DMS 273 treated with DMSO at 0.1 percent for 48 hours (cell line): ENCODE measurements at regions not wholly inside any gene's neighbourhood (a gene's known extent, or its start where the extent isn't known, plus 50 kb on each side); places are given as distances from the start of the nearest gene placed in this dataset.
A peak's percentile ranks its signal among the peaks of the same experiment; 100 is the strongest.

Source experiments
- DNase-seq: peaks from one replicate; lab custom pipeline; 2025; lab: John Stamatoyannopoulos, UW

DNA sequence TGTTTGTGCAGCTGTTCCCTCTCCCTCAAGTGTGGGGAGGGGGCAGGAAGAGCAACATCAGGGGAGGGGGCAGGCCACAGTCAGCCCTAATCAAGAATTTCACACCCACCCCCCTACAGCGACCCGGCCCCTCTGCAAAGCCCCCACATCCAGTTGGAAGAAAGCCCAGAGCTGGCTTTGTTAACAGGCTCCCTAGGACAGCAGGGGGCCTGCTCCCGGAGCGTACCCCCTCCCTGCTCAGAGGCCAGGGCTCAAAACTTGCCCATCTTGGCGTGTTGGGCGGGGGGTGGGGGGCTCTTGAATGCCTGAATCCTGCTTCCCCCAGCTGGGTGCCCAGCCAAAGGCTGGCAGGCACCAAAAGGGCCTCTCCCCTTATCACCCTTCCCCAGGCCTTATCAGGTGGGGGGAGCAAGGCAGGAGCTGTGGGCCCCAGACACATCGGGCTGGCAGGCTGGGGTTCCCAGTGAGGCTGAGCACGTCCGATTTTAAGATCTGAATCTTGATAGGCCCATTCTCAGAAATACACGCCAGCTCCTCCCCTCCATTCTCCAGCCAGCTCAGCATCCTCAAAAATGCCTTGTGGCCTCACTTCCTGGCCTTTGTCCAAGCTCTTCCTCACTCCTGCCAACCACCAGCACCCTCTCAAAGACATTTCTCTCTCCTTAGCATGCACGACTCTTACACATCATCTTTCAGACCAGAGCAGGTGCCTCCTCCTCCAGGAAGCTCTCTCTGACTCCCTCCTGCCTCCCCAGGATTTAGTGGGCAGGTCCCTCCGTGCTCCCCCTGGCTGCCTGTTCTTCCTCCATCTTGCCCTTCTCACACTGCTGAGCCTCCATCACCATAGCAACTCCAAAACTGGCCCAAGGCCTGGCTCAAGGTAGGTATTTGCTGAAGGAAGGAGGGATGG lies 384.8 kb downstream of the MN1 start:
- no peak for DNase-seq

DNA sequence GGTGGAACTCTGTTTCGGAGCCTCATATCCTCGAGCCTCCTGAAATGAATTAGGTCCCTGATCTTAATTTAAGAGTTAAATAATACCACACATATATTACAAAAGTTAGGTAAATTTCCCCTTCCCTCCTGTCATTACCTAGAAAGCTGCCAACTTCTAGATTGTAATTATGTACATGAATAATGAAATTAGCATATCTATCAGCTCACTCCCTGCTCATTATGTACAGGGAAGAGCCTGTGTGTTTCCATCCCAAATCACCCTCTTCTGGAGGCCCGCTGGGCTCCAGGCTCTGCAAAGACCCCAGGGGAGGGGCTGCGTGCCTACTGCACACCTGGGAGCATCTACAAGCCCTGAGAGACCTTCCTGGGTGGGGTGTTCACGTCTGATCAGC lies 384.1 kb downstream of the MN1 start:
- DNase-seq: no peak

DNA sequence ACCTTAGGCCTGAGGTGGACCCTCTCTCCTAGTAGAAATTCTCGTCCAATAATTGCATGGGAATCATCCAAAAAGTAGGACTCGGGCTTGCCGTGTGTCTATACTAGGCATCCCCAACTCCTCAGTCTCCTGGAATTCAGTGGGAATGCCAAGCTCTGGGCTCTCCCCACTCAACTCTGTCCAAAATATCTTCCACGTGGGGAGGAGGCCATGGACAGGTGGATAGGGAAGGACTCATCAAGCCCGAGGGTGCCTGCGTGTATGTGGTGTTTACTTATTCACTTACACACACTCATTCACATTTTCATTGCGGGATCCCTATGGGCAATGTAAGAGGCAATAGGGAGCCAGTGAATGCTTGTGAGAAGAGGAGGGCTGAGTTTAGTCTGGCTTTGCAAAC lies 383.3 kb downstream of the MN1 start:
- no peak for DNase-seq

DNA sequence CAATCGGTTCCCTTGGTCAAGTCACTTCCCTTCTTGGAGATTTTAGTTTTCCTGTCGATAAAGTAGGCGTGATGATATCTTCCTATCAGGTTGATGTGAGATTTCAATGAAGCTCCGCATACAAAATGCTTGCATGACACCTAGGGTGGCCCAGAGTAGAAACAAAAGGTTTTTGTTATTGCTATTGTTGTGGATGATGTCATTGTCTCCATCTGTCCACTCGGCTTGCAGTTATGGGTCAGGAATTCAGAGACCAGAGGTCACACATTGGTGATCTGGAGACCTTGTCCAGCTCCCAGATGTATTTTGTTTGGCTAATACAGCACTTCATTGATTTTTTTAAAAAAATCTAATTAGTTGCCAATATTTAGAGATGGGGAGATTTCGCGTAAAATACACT lies 382.1 kb downstream of the MN1 start:
- DNase-seq: no peak

DNA sequence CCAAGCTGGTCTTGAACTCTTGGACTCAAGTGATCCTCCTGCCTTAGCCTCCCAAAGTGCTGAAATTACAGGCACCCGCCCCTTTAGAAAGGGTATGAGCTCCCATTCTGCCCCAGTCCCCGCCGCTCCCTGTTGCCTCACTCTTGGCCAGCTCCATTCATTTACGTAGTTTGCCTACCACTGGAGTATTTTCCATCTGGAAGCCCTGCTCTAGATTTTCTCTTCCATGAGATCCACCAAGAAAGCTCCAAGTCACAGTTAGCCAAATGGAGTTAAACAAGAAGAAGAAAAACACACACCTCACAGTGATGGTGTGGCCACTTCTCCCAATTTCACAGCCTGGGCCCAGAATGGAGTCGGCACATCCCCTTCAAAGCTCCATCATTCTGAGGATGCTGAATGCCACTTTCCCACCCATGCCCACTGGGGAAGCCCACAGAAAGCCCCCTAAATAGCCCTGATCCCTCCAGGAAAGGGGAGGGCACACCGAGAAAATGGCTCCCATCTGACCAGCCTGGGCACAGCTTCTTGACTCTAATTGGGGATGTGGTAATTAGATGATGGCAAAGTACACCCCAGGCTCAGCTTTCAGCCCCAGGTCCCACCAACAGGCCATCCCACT lies 381.2 kb downstream of the MN1 start:
- no peak for DNase-seq

DNA sequence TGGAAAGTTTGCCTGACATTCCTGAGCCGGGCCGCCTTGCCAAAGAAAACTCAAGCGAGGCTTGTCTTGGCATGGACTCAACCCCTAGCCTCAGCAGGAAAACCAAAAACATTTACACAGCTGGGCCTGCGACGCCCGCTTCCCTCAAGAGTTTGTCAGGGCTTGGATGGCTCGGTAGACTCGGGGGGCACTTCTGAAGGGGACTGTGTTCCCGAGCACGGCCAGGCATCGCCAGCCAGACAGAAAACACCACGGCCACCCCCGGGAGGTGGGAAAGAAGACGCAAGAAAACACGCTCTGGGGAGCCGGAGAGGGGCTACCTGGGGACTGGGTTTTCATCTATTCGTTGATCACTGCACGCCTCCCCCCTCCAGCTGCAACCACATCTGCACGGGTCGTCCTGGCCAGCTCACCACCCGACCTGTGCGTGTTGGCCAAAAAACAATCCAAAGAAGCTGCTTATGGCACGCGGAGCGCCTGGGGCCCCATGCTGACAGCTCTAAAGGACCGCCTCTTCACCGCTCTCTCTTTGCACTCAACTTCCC lies 380.7 kb downstream of the MN1 start:
- no peak for DNase-seq

DNA sequence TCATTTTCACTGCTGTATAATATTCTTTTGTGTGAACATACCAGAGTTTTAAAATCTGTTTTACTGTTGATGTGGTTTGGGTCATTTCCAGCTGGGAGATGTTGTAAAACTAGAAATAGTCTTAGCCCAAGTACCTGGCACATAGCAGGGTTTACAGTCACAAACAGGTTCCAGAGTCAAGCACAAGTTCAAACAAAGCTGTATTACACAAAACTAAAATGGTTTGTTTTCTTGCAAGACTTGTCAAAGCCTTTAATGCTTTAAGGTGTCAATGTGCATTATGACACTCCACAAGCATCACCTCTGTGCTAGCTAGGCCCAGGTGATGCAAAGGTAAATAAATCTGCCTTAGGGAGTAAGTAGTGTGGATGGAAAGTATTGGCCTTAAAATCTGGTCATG lies 379.1 kb downstream of the MN1 start:
- no peak for DNase-seq

DNA sequence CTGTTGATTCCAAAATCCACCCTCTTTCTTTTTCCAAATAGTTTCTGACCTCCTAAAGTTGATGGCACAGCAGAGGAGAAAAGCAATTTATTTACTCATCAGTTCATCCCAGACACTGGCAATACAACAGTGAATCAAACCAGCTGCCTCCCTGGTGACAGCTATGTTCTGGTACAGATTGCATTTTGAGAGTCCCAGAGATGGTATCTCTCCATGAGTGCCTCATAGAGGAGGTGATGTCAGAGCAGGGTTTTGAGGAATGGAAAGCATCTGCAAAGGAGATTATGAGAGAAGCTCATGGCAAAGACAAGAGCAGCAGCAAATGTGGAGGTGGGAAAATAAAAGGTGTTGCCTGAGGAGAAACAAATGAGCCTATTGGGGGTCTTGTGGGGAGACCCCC lies 377.2 kb downstream of the MN1 start:
- no peak for DNase-seq

DNA sequence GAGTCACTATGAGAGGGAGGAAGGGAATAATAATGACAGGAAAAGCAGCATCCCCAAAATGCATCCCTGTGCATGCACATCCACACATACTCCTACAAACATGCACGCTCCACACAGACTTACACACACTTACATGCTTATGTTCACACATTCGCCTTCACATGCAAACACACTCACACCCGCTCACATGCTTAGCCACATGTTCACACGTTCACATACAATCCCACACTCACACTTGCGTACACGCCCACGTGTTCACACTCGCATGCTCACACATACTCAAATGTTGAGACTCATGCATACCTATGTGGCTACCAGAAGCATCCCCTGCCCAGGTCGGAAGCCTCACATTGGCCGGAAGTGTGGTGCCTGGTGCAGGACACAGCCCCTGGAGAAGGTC lies 372.1 kb downstream of the MN1 start:
- DNase-seq: no peak

DNA sequence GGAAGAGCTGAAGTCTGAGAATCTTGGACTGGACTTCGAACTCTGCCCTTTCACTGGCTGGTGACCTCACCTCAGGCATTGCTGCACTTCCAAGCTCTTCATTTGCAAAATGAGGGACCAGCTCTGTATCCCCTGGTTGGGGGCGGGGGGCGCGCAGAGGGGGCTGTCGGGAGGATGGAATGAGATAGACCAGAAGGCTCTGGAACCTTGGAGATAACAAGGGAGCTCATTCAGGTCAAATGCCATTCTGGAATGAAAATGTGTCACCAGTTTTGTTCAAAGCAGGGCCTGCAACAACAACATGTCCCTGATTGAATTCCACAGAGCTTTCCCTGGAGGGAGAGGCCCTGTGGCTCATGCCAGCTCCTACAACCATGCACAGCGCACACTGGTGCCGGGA lies 370.5 kb downstream of the MN1 start:
- no peak for DNase-seq

DNA sequence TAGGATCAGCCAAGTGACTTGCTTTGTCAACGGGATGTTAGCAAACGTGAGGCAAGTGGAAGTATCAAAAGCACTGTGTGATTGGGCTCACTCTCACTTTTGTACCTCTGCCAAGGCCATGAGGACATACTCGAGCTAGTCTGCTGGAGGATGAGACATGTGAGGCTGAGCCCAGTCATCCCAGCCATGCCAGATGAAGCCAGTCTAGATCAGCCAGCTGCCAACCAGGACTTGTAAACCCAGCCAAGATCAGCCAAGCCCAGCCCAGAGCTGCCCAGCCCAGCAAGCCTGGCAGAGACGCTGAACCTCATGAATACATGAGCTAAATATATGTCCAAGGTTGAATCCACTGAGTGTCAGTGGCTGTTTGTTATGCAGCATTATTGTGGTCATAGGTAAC lies 369.7 kb downstream of the MN1 start:
- no peak for DNase-seq

DNA sequence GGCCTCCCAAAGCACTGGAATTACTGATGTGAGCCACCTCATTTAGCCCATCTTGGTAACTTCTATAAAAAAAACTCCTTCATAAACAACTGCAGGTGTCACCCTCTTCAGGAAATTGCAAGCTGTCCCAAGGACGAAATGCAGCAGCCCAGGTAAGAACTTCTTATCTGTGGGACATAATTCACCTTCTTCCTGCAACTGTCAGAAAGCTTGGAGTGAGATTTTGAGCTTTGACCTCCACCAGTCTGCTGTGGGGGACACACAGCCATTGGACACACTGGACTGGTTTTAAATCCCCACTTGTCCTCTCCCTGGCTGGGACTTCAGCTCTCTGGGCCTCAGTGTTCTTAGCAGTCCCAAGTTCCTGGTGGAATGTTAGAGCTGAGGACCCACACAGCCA lies 368.5 kb downstream of the MN1 start:
- no peak for DNase-seq

DNA sequence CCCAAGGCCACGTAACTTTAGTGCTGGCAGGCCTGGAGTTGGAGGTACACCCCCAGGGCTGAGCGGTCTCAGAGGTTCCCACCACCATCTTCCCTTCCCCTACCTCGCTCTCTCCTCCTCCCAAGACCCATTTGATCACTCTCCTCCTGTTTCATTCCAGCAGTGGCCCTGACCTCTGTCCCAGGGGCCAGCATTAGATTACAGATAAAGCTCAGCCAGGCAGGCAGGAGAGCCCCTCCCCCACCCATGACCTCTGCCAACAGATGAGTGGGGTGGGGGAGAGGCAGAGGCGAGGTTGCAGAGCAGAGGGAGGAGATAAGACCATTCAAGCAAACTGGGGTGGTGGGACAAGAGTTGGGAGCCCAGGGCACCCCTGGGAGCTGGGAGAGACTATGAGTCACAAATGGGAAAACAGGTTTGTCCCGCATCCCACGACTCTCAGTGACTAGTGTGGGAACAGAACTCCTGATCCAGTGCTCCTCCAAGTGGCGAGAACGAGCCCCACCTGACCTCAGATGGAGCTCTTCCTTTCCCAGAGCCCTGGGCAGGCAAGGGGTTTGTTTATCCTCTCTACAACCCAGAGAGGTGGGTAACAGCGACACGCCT lies 367.9 kb downstream of the MN1 start:
- no peak for DNase-seq

DNA sequence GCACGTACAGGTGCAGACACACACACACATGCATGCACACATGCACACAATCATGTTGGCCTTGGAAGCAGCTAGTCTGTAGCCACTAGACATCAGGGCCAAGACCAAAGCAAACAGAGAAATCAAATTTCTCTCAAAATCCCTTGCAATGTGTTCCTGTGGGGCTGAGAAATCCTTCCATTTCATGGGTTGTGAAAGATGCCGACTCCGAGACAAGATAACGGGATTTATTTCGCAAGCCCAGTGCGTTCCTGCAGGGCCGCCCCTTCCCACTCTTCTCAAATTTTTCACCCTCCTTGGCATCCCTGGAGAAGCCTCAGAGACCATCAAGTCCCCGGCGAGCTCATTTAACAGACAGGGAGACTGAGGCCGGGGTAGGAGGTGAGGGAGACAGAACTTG lies 366.7 kb downstream of the MN1 start:
- no peak for DNase-seq

DNA sequence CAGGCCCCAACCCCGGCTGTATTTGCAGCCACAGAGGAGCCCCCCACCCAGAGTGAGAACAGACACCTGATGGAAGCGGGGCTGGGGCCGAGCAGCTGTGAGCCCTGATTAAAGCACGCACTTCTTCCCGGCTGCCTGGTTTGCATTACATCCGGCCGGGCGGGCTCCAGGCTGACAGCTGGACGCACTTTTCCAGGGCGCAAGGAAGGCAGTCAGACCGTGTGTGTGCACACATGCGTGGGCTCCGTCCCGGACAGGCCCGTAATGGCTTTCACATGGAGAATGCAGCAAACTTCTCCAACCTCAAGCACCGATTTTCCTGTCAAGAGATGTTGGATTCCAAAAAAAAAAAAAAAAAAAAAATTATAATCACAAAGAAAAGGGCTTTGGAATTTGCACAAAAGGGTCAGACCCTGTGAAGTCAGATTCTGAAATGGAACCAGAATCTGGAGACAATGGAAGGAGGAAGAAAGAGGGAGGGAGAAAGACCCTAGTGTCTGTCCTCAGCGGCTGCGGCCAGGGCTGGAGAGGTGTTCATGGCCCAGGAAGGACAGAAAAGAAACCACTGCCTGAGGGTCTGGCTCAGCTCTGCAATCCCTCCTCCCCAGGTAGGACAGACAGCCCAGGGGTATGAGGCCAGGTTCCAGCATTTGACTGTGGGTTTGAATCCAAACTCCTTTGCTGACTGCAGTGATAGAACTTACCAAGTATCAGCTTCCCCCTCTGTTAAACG lies 365.5 kb downstream of the MN1 start:
- DNase-seq: peak; percentile 15

DNA sequence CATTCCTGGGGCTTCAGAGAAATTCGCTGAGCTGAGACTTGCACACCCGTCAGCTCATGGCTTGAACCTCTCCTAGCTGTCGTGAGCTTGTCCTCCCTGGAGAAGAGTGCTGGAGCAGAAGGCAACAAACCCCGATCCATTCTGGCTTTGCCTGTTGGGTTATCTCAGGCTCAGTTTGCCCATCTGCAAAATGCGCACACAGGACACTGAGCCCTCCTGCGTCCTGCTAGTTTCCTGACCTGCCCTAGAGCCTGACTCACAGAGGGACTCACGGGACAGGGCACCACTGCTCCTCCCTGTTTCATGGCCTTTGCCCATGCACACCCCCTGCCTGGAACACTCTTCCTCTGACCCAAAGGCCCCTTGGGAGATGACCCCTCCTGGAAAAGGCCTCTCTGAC lies 365.0 kb downstream of the MN1 start:
- no peak for DNase-seq

DNA sequence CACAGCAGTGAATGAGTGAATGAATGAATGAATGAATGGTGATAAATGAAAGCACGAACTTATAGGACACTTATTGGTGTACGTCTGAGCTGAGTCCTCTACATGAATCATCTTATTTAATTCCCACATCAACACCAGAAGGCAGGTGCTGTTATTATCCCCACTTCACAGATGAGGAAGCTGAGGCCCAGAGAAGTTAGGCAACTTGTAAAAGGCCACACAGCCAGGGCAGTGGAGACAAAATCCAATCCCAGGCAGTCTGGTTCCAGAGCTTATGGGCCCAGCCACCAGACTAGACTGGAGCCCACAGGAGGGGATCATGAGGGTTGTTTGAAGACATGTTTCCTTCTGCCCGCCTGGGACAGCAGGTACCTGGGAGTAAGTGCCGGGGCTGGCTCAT lies 364.0 kb downstream of the MN1 start:
- no peak for DNase-seq

DNA sequence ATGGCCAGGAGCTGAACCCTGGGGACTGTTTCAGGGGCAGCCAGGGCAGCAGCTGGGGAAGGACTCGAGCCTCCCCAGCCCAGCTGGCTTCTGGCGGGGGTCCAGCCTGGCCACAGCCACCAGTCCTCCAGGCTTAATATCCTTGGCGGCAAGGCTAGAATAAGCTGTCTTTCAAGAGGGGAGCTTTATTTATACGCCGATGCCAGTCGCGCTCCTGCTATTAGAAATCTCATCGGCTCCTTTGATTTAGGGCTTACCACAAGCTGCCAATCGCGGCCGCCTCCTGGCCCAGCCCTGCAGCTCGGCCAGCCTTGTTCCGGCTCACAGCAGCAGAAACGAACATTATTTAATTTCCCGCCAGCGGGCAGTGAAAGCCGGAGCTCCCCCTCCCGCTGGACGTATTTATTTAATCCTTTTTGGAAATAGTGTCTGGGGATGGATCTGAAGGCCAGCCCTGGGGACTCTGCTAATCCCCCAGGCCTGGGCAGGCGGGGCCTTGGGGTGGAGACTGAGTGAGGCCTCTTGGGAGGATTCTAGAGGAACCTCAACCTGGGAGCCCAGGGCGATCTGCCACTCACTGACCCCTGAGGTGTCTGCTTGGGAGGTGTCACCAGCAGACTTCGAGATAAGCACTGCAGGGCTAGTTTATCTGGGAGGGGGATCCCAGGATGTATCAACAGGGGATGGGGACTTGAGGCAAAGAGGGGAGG lies 363.1 kb downstream of the MN1 start:
- no peak for DNase-seq

DNA sequence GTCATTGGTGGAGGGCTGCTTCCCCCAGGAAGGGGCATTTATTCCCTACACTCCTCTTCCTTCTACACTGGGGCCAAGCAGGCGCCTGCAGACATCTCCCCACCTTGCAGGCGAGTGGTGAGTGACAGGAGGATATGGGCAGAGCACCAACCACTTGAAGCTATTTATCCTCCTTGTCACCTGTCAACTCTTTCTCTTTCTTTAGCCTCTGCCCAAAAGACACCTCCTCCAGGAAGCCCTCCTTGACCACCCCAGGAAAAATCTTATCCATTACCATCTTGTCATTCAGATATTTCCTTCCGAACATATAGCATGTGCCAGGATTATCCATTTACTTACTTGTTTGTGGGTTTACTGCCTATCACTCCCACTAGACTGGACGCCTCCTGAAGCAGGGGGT lies 362.4 kb downstream of the MN1 start:
- no peak for DNase-seq

DNA sequence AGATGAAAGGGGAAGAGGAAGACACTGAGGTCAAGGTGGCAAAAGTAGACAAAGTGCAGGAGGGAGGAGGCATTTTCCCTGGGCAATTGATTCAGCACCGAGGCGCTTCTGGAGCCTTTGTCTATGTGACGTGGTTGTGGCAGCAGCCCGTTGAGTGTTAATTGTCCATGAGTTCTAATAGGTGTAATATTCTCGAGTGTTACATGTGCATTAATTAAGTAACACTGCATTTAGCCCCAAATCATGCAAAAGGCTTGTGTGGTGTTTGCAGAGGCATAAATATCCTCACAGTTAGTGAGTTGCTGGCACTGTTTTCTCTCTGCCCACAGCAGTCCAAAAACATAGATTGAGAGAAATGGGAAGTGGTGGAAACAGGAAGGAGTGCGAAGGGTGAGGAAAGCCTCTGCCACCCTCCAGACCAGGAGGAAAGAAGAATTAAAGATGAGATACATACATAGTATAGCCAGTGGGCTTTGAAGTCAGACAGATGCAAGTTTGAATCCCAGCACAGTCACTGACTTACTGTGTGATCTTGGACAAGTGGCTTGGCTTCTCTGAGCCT lies 361.2 kb downstream of the MN1 start:
- DNase-seq: no peak

DNA sequence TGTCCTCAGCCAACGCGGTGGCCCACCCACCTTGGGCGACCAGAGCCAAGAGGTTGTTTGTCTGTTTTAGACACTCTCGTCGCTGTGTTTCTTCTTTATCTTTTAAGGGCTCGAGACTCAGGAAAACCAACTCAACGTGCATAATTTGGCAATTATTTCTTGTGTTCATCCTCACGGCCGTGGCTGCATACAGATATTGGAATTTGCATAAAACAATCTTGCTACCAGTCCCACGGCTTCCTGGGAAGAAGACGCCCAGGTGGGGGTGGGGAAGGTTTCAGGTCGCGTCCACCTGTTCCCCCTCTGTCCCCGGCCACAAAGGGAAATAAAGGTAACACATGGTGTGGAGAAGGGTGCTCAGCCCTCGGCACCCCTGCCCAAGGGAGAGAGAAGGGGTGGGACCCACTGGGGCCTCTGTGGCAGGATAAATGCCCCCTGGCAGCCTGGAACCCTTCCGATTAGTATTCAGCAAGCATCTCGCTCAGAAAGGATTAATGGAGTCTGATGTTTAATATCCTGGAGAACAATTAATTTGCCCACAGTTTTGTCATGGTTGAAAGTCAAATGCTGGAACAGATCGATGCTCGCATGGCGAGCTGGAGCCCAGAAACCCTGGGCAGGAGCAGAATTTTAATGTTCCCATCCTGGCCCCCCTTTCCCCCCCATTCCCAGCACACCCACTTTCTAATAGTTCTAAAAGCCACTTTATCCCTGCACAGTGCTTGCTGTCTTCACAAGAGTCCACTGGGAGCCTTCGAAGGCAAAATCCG lies 359.7 kb downstream of the MN1 start:
- DNase-seq: no peak
